ENCODE measurements at regions not wholly inside any gene's neighbourhood (a gene's known extent, or its start where the extent isn't known, plus 50 kb on each side); places are given as distances from the start of the nearest gene placed in this dataset.

GRCh38 chr2:19527771-19528170 is 169.3 kb upstream of the OSR1 start:
- in situ Hi-C loops (cut with HindIII; ENCODE audit: extremely low pct_ligation_motif_present, low pct_unique_long_range_greater_than_20kb) (no loop called here), intact Hi-C loops (cut with micrococcal nuclease; ENCODE audit: unreplicated experiment) (no loop called here)
- H3K36me3 ChIP-seq (replicated peaks in 1 of 2; ENCODE audit: control insufficient read depth in 1 of 2, insufficient read depth in 2 of 2, low read length in 2 of 2) = no peaks in the 10 kb centered on the region
- BruUV-seq (replicated peaks) = no TSS peak
- no peaks in the 10 kb centered on the region for H4K20me1 ChIP-seq (ENCODE audit: insufficient read depth, low read length)
- no peaks in the 10 kb centered on the region for H3K9me3 ChIP-seq (ENCODE audit: low read length)
- DNase-seq (ENCODE audit: low spot score) (no peak), ATAC-seq (no peak), FAIRE-seq (no peak)
- no peaks in the 10 kb centered on the region for H3K79me2 ChIP-seq (ENCODE audit: insufficient read depth, low read length)
- no peak overlapping the region for H3K27ac ChIP-seq (ENCODE audit: extremely low read length, insufficient read depth, low read length)
- no peak overlapping the region for H3K4me3 ChIP-seq (replicated peaks in 1 of 3; ENCODE audit: insufficient read depth in 1 of 3, low read depth in 2 of 3, low read length in 3 of 3)
- WGBS (ENCODE audit: low lambda C conversion rate) = 65% methylated on average over 2 of the region's 2 CpGs
- H3K4me1 ChIP-seq (ENCODE audit: insufficient read depth, low read length) = peaks cover 12% of the 10 kb centered on the region; the same call in 1 of the 2 replicates
- H3K9ac ChIP-seq (ENCODE audit: insufficient read depth, low read depth, low read length) = no peak overlapping the region
- TF ChIP-seq ARID4A (CRISPR knock-in tag; IDR thresholded peaks at IDR 0.05; ENCODE audit: borderline replicate concordance) (no peak), TAF15 (IDR thresholded peaks at IDR 0.05; ENCODE audit: low read depth, low read length, poor library complexity, severe bottlenecking) (no peak), NFATC3 (CRISPR knock-in tag; IDR thresholded peaks at IDR 0.05) (no peak), PREB (CRISPR knock-in tag; IDR thresholded peaks at IDR 0.05) (no peak), SNRNP70 (IDR thresholded peaks at IDR 0.05; ENCODE audit: low read depth, low read length) (no peak), SMAD9 (CRISPR knock-in tag; IDR thresholded peaks at IDR 0.05) (no peak), ZSCAN30 (CRISPR knock-in tag; IDR thresholded peaks at IDR 0.05) (no peak), TFAP4 (IDR thresholded peaks at IDR 0.05; ENCODE audit: borderline replicate concordance, low read depth) (no peak), RAD21 (CRISPR knock-in tag; IDR thresholded peaks at IDR 0.05) (no peak), ZNF281 (CRISPR knock-in tag; IDR thresholded peaks at IDR 0.05; ENCODE audit: borderline replicate concordance) (no peak), ZNF253 (CRISPR knock-in tag; IDR thresholded peaks at IDR 0.05; ENCODE audit: borderline replicate concordance) (no peak), ZFY (CRISPR knock-in tag; IDR thresholded peaks at IDR 0.05) (no peak), ZNF747 (CRISPR knock-in tag; IDR thresholded peaks at IDR 0.05; ENCODE audit: borderline replicate concordance) (no peak), YEATS4 (CRISPR knock-in tag; IDR thresholded peaks at IDR 0.05; ENCODE audit: borderline replicate concordance) (no peak)
- no peak overlapping the region for H2AFZ ChIP-seq (ENCODE audit: low read length)
- CTCF ChIA-PET (ENCODE audit: low intra/inter-chr PET ratio, low total read pairs) = no interaction called here
- H3K4me2 ChIP-seq (ENCODE audit: low read depth, low read length) = no peak overlapping the region
- POLR2A ChIA-PET = no interaction called here
- H3K27me3 ChIP-seq (ENCODE audit: control insufficient read depth in 1 of 2, insufficient read depth in 2 of 2, low read length in 2 of 2) = no peaks in the 10 kb centered on the region; a peak in 2 of 5 replicates

All from HepG2 (cell line).